Endothelial cell (in vitro differentiated cells): ENCODE measurements at regions not wholly inside any gene's neighbourhood (a gene's known extent, or its start where the extent isn't known, plus 50 kb on each side); places are given as distances from the start of the nearest gene placed in this dataset.
"Not testable (repeated sequence)": the region's sequence is repeated elsewhere in the genome, so short reads cannot be mapped to it uniquely, and the experiment has no call there.

Source experiments
- DNase-seq: peaks from one replicate; pipeline ENCODE4 v3.0.0; 2021; ENCODE audit warnings: low spot score
- H3K27ac Mint-ChIP-seq: one replicate; pipeline ENCODE4 v1.8.0; 2021; ENCODE audit warnings: mixed read lengths, inconsistent platforms; ENCODE audit not compliant: unreplicated experiment
- H3K27me3 Mint-ChIP-seq: one replicate; pipeline ENCODE4 v1.8.0; 2021; ENCODE audit warnings: mild to moderate bottlenecking, moderate library complexity, mixed read lengths, inconsistent platforms; ENCODE audit not compliant: unreplicated experiment
- H3K36me3 Mint-ChIP-seq: one replicate; pipeline ENCODE4 v1.8.0; 2021; ENCODE audit warnings: mild to moderate bottlenecking, low read depth, mixed read lengths, inconsistent platforms; ENCODE audit not compliant: unreplicated experiment
- H3K4me1 Mint-ChIP-seq: one replicate; pipeline ENCODE4 v1.8.0; 2021; ENCODE audit warnings: mild to moderate bottlenecking, mixed read lengths, inconsistent platforms; ENCODE audit not compliant: unreplicated experiment
- H3K4me3 Mint-ChIP-seq: one replicate; pipeline ENCODE4 v1.8.0; 2021; ENCODE audit warnings: mild to moderate bottlenecking, mixed read lengths, inconsistent platforms; ENCODE audit not compliant: unreplicated experiment
- H3K9me3 Mint-ChIP-seq: one replicate; pipeline ENCODE4 v1.8.0; 2021; ENCODE audit warnings: mixed read lengths, inconsistent platforms; ENCODE audit not compliant: unreplicated experiment
- TF ChIP-seq, protein P1 (sequence below): fragments of 200-600 bp; sonication (generic); IDR thresholded peaks from one replicate; pipeline ENCODE4 v1.5.0; 2021; ENCODE audit warnings: antibody characterized with exemption; ENCODE audit not compliant: unreplicated experiment

DNA sequence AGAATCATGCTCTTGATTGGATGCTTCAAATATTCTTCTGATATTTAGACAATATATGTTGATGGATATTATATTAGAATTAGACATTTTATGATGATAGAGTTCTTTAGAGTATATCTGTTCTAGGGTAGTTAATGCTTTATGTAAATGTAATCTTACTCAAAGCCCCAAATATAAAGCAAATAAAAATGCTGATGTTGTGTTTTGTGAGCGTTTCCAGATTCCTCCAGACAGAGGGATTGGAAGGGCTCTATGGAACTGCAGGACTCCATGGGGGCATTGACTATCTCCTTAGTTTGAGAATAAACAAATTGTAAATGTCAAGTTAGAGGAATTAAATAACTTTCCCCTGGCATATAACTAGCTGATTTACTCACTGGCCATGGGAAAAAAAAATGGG lies 184.5 kb downstream of the MRPS30 start:
- H3K4me3 Mint-ChIP-seq, result no peak overlapping the region
- no peak overlapping the region for H3K27ac Mint-ChIP-seq
- peaks cover 7% of the 10 kb centered on the region for H3K9me3 Mint-ChIP-seq
- H3K36me3 Mint-ChIP-seq, result no peaks in the 10 kb centered on the region
- H3K27me3 Mint-ChIP-seq, result no peaks in the 10 kb centered on the region
- TF ChIP-seq, protein P1, sequence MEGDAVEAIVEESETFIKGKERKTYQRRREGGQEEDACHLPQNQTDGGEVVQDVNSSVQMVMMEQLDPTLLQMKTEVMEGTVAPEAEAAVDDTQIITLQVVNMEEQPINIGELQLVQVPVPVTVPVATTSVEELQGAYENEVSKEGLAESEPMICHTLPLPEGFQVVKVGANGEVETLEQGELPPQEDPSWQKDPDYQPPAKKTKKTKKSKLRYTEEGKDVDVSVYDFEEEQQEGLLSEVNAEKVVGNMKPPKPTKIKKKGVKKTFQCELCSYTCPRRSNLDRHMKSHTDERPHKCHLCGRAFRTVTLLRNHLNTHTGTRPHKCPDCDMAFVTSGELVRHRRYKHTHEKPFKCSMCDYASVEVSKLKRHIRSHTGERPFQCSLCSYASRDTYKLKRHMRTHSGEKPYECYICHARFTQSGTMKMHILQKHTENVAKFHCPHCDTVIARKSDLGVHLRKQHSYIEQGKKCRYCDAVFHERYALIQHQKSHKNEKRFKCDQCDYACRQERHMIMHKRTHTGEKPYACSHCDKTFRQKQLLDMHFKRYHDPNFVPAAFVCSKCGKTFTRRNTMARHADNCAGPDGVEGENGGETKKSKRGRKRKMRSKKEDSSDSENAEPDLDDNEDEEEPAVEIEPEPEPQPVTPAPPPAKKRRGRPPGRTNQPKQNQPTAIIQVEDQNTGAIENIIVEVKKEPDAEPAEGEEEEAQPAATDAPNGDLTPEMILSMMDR, result no peak
- DNase-seq, result no peak
- H3K4me1 Mint-ChIP-seq, result no peaks in the 10 kb centered on the region

DNA sequence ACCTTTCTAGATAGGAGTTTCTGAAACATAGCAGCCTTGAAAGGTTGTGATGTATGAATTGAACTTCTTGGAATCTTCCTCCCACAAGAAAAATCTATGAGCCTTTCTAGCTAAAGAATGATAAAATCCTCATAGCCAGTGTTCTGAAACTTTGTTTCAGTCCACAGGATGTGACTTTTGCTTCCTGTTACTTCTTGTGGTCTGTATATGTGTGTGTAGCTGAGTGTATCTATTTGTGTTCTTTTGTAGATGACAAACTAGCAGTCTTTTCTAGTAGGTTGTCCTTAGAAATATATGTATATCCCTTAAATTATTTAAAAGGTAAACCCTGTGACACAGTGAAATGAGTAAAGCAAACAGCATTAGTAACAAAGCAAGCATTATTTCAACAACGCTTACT lies 188.8 kb downstream of the MRPS30 start:
- no peaks in the 10 kb centered on the region for H3K27me3 Mint-ChIP-seq
- H3K36me3 Mint-ChIP-seq, result no peaks in the 10 kb centered on the region
- H3K27ac Mint-ChIP-seq, result no peak overlapping the region
- no peaks in the 10 kb centered on the region for H3K9me3 Mint-ChIP-seq
- no peak overlapping the region for H3K4me3 Mint-ChIP-seq
- H3K4me1 Mint-ChIP-seq, result no peaks in the 10 kb centered on the region
- no peak for DNase-seq
- TF ChIP-seq, protein P1, result no peak

DNA sequence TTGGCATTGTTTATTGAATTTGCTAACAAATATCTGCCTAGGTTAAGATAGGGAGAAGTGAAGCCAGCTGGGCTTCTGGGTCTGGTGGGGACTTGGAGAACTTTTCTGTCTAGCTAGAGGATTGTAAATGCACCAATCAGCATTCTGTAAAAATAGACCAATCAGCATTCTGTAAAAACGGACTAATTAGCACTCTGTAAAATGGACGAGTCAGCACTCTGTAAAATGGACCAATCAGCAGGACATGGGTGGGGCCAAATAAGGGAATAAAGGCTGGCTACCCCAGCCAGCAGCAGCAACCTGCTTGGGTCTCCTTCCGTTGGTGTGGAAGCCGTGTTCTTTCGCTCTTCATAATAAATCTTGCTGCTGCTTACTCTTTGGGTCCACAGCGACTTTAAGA lies 198.4 kb downstream of the MRPS30 start:
- not testable (repeated sequence) for DNase-seq, H3K36me3 Mint-ChIP-seq, H3K9me3 Mint-ChIP-seq, H3K4me3 Mint-ChIP-seq, H3K4me1 Mint-ChIP-seq, H3K27ac Mint-ChIP-seq, H3K27me3 Mint-ChIP-seq

DNA sequence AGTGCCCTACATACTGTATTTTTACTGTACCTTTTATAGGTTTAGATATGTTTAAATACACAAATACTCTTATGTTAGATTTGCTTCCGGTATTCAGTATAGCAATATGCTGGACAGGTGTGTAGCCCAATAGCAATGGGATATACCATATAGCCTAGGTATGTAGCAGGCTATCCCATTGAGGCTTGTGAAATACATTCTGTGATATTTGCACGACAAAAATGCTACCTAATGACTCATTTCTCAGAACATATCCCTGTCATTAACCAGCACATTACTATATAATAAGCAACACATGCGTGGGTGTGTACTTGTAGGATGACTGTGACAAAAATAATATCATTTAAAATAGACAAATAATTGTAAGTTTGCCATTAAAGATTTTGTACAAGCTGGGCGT lies 208.8 kb downstream of the MRPS30 start:
- H3K4me1 Mint-ChIP-seq, result no peaks in the 10 kb centered on the region
- TF ChIP-seq, protein P1, result no peak
- H3K36me3 Mint-ChIP-seq, result no peaks in the 10 kb centered on the region
- DNase-seq, result no peak
- no peak overlapping the region for H3K4me3 Mint-ChIP-seq
- peaks cover 2% of the 10 kb centered on the region for H3K27me3 Mint-ChIP-seq
- H3K9me3 Mint-ChIP-seq, result no peaks in the 10 kb centered on the region
- H3K27ac Mint-ChIP-seq, result no peak overlapping the region

DNA sequence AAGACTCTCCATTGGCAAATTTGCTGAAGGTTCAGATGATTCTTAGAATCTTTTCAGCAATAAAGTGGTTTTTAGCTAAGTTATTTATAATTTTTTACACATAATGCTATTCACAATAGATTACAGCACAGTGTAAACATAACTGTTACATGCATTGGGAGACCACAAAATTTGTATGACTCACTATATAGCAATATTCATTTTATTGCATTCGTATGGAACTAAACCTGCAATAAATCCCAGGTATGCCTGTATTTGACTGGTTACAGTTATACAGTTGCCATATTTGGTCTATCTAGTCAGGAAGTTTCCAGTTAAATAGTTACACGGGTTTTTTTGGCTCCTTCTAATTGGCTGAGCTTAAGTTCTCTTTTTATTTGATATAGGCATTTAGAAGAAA lies 220.8 kb downstream of the MRPS30 start:
- TF ChIP-seq, protein P1, result no peak
- Mint-ChIP-seq H3K4me1 (no peaks in the 10 kb centered on the region), H3K27me3 (no peaks in the 10 kb centered on the region), H3K27ac (no peak overlapping the region), H3K4me3 (no peak overlapping the region), H3K9me3 (no peaks in the 10 kb centered on the region), H3K36me3 (no peaks in the 10 kb centered on the region)
- DNase-seq, result no peak

DNA sequence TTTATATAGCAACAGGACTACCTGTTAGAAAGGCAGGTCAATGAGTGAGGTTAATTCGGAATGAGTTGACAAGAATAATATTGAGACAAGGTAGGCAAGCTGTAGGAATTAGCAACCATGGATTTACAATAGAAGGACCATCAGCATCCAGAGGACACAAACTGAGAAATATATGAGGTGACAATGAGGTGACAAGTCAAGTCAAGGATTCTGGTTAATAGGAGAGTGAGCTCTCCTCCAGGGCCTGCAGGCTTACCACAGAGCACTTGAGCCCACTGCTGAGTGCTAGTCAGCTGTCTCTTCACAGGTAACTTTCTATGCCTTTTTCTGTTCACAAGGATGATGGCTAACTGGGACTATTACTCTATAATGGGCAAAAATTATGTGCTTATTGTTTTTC lies 227.2 kb downstream of the MRPS30 start:
- H3K9me3 Mint-ChIP-seq, result no peaks in the 10 kb centered on the region
- no peaks in the 10 kb centered on the region for H3K4me1 Mint-ChIP-seq
- no peak overlapping the region for H3K27ac Mint-ChIP-seq
- H3K27me3 Mint-ChIP-seq, result no peaks in the 10 kb centered on the region
- no peak overlapping the region for H3K4me3 Mint-ChIP-seq
- no peaks in the 10 kb centered on the region for H3K36me3 Mint-ChIP-seq
- TF ChIP-seq, protein P1, result no peak
- no peak for DNase-seq
